ENCODE measurements at regions not wholly inside any gene's neighbourhood (a gene's known extent, or its start where the extent isn't known, plus 50 kb on each side); places are given as distances from the start of the nearest gene placed in this dataset.

DNA sequence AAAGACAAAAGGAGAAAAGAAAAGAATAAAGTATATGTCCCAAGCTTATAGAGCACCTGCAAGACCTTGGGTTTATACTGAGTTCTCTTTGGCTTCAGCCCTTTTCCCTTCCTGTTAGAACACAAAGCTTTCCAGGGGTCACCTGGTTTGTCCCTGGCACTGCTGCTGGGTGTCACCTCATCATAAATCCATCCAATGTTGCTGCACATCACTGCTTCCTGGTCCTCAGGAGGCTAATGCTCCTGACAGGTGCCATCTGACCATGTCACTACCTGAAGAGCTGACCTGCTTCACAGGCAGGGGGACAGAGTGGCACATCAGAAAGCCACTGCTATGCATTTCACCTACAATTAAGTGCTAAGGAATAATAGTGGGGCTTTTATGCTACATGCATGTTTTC lies 164.6 kb upstream of the ELAC2 start:
- no peak for FAIRE-seq

More for the DNA sequence above, 164.6 kb upstream of the ELAC2 start:
- intact Hi-C loops (cut with micrococcal nuclease) (no loop called here), dilution Hi-C loops (cut with MboI; ENCODE audit: extremely low pct_ligation_motif_present, low sequenced_read_pairs) (no loop called here)
- ChIA-PET CTCF (no interaction called here), POLR2A (no interaction called here)
- H3K9ac ChIP-seq (replicated peaks; ENCODE audit: extremely low read depth, insufficient read depth, low read length): no peak overlapping the region
- H3K9me1 ChIP-seq (replicated peaks; ENCODE audit: control insufficient read depth, extremely low read depth, insufficient read depth, low read length): no peaks in the 10 kb centered on the region
- no peaks in the 10 kb centered on the region for H3K4me1 ChIP-seq (ENCODE audit: control insufficient read depth, extremely low read depth, insufficient read depth, low read length)
- no peaks in the 10 kb centered on the region for H4K20me1 ChIP-seq (replicated peaks; ENCODE audit: control insufficient read depth, extremely low read depth, insufficient read depth, low read length)
- no peaks in the 10 kb centered on the region for H3K36me3 ChIP-seq (ENCODE audit: control insufficient read depth in 2 of 2, extremely low read depth in 1 of 2, insufficient read depth in 2 of 2, low read length in 2 of 2)
- no peak overlapping the region for H3K27ac ChIP-seq (ENCODE audit: insufficient read depth, low read depth, low read length)
- no peak for DNase-seq (ENCODE audit: low read depth, low spot score)
- no peaks in the 10 kb centered on the region for H3K79me2 ChIP-seq (ENCODE audit: control insufficient read depth, insufficient read depth, low read length)
- peaks cover 3% of the 10 kb centered on the region for H3K9me3 ChIP-seq (replicated peaks; ENCODE audit: control insufficient read depth, insufficient read depth, low read length)
- no TSS peak for BruUV-seq (replicated peaks)
- no peak overlapping the region for H3K4me2 ChIP-seq (ENCODE audit: insufficient read depth, low read length)
- no peak overlapping the region for H2AFZ ChIP-seq (ENCODE audit: low read depth, low read length)
- H3K4me3 ChIP-seq (replicated peaks in 1 of 3; ENCODE audit: insufficient read depth in 1 of 3, low read depth in 1 of 3, low read length in 3 of 3): no peak overlapping the region
- TF ChIP-seq MYC (IDR thresholded peaks at IDR 0.05; ENCODE audit: low read depth, low read length) (no peak), JUN (IDR thresholded peaks at IDR 0.05; ENCODE audit: borderline replicate concordance, insufficient read depth, insufficient read length, low read depth) (no peak), GATA2 (IDR thresholded peaks at IDR 0.05; ENCODE audit: insufficient read depth, insufficient read length, low read depth, low read length) (no peak), POLR2AphosphoS5 (IDR thresholded peaks at IDR 0.05; ENCODE audit: insufficient read depth, low read depth, low read length) (no peak), EZH2 (IDR thresholded peaks at IDR 0.05; ENCODE audit: borderline replicate concordance, low read depth, low read length, severe bottlenecking) (no peak), POLR2A (IDR thresholded peaks at IDR 0.05; ENCODE audit: low read depth, low read length) (no peak), FOS (IDR thresholded peaks at IDR 0.05; ENCODE audit: borderline replicate concordance, insufficient read depth, low read length) (no peak)
- TF ChIP-seq, protein P1, sequence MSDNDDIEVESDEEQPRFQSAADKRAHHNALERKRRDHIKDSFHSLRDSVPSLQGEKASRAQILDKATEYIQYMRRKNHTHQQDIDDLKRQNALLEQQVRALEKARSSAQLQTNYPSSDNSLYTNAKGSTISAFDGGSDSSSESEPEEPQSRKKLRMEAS (IDR thresholded peaks at IDR 0.05; ENCODE audit: insufficient read depth, insufficient read length): no peak
- TF ChIP-seq, protein P2, sequence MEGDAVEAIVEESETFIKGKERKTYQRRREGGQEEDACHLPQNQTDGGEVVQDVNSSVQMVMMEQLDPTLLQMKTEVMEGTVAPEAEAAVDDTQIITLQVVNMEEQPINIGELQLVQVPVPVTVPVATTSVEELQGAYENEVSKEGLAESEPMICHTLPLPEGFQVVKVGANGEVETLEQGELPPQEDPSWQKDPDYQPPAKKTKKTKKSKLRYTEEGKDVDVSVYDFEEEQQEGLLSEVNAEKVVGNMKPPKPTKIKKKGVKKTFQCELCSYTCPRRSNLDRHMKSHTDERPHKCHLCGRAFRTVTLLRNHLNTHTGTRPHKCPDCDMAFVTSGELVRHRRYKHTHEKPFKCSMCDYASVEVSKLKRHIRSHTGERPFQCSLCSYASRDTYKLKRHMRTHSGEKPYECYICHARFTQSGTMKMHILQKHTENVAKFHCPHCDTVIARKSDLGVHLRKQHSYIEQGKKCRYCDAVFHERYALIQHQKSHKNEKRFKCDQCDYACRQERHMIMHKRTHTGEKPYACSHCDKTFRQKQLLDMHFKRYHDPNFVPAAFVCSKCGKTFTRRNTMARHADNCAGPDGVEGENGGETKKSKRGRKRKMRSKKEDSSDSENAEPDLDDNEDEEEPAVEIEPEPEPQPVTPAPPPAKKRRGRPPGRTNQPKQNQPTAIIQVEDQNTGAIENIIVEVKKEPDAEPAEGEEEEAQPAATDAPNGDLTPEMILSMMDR (IDR thresholded peaks at IDR 0.05; ENCODE audit: extremely low read depth in 1 of 2, insufficient read depth in 1 of 2, low read depth in 1 of 2, low read length in 2 of 2): no peak
- no peaks in the 10 kb centered on the region for H3K27me3 ChIP-seq (ENCODE audit: control insufficient read depth in 2 of 2, insufficient read depth in 2 of 2, low read length in 2 of 2)

Measured in endothelial cell of umbilical vein (primary cell).